ENCODE measurements at regions not wholly inside any gene's neighbourhood (a gene's known extent, or its start where the extent isn't known, plus 50 kb on each side); places are given as distances from the start of the nearest gene placed in this dataset.

DNA sequence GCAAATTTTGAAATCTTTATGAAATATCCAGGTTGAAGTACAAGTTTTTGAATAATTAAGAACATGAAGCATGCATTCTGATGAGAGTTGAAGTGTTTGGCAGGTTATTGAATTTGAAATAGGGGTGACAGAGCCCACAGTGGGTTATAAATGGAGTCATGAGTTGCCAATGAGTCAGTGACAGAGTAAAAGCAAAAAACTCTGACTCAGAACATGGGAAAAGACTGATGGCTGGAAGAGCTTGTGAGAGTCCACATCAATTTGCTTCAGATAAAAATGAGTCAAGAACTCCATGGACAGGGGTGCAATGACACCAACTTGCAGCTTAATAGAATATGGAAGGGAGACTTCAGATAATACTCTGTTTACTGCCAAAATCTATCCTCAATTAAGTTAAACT, 105.3 kb downstream of the SLC6A15 start:
- no peak for DNase-seq

DNA sequence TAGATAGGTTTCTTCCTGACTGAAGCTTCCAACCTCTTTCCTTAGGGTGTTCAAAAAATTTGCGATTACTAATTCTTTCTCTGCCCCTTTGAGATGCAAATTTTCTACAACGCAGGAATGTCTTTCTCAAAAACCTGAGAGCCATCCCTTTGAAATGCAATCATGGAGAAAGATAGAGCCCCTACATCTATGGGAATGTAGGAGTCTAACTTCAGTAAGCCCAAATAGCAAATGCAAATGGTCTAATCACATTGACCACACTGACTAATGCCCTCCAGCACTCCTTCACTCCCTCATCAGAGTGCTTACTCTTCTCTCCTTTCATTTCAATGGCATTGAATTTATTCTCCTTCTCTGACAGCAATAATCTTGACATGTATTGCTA, 107.1 kb downstream of the SLC6A15 start:
- DNase-seq = no peak

- DNase-seq = no peak
Measured at GRCh38 chr12:84804691-84805473, 107.7 kb downstream of the SLC6A15 start.

DNA sequence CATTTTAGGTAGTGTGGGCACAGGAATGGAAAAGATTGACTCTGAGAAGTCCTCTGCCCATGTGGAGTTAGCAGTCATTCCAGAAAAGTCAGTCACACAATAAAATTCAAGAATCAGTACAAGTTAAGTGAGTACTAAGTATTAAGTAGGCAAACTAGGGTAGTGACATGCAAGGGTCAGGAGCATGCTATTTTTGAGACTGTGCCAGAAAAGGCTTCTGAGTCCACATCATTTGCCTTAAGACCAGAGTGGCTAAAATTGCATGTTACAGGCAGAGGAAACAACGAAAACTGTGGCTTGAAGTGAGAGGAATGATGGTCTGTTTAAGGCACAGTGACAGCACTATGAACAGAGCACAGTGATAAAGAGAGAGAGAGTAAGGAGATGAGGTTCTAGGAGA, 108.9 kb downstream of the SLC6A15 start:
- DNase-seq = no peak

- DNase-seq = no peak
Measured at GRCh38 chr12:84802161-84802560, 110.4 kb downstream of the SLC6A15 start.

DNA sequence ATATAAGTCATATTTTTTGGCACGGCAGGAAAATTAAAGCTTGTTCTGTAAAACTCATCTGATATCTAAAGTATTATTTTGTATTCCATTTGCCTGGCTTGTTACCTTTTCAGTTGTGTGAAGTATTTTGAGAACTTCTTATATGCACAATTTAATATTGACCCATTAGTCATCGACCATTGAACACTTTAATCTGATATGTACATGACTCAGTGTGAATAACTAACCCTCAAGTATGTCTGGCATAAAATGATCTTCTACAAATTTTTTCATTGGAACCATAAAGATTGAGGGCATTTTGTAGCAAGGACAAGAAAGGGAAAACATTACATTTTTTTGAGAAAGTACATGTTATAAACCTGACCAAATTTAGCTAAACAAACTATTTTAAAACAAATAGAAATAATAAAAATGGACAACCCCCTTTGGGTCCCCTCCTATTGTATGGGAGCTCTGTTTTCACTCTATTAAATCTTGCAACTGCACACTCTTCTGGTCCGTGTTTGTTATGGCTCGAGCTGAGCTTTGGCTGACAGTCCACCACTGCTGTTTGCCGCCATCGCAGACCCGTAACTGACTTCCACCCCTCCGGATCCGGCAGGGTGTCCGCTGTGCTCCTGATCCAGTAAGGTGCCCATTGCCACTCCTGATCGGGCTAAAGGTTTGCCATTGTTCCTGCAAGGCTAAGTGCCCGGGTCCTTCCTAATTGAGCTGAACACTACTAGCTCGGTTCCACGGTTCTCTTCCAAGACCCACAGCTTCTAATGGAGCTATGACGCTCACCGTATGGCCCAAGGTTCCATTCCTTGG, 118.8 kb downstream of the SLC6A15 start:
- DNase-seq = no peak

DNA sequence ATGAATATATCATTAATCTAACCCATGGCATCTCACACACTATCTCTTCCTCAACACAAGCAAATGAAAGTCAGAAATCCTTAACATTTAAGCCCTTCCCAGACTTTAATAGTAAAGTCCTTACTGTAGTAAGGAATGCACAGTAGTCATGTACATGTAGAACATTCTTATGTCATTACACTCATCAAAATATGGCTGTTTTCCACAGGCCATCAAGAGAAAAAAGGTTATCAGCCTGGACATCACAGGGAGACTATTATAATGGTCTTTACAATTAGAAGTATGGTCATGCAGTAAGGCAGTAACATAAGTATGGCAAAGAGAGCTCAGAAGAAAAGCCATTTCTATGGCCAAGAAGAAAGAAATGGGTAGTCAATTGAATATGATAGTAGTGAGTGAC, 121.2 kb downstream of the SLC6A15 start:
- no peak for DNase-seq

GRCh38 chr12:84789184-84789583, 123.4 kb downstream of the SLC6A15 start:
- DNase-seq = no peak

GRCh38 chr12:84787253-84787652, 125.3 kb downstream of the SLC6A15 start:
- no peak for DNase-seq

DNA sequence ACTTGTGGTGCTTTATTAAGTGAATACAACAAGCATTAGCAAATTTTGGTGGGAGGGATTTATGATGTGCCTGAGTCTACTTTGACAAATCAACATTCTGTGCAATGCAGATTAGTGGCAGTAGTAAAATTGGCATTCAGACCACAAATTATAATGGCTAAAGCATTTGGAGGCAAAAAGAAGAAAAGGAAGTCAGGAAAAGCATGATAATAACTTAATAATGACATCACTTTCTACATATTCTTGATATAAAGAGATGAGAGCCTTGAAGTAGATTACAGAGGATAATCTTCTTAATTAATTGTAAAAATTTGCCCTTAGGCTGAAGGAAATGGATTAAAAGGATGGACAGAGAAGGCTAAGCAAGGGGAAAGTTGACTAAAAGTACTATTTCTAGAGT, 126.0 kb downstream of the SLC6A15 start:
- no peak for DNase-seq

DNA sequence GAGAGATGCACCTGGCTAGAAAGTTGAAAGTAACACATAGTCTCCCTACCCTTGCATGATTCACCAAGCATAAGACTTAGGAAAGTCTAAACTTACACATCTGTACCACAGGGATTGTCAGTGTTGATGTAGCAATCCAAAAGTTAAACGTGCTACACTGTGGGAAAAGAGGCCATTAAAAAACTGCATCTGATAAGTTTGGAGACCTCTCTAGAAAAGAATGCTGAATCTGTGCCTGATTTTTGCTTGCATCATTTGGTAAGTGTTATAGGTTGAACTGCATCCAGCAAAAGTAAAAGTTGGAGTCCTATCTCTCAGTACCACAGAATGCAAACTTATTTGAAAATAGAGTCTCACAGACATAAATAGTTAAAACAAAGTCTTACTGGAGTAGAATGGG, 126.6 kb downstream of the SLC6A15 start:
- no peak for DNase-seq

DNA sequence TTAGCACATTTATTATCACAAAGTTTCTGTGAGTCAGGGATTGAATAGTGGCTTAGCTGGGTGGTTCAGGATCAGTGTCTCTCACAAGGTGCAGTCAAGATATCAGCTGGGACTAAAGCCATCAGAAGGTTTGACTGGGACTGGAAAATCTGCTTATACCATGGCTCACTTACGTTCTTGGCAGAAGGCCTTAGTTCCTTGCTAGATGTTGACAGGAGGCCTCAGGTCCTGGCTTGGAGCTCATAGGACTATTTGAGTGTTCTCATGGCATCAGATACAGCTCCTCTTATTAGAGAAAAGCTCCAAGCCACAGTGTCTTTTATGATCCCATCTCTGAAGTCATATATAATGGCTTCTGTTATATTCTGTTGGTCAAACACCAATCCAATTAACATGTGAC, 127.3 kb downstream of the SLC6A15 start:
- DNase-seq = no peak

DNA sequence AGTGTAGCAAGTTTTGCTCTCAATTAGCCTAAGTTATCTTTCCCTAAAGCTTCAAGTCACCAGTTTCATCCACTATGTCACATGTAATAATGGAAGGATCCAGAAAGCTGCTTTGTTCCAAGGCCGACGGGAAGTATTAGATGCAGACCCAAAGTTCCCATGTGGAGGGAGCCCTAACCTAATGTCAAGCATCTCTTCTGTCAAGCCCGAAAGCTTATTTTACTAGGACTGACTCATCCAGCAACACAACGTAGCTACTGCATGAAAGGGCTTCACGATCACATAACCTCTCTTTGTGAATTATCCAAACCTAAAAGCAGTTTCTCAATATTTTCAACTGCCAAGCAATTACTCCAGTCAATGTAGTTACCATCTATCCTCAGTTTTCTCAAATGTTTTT, 133.4 kb downstream of the SLC6A15 start:
- no peak for DNase-seq

DNA sequence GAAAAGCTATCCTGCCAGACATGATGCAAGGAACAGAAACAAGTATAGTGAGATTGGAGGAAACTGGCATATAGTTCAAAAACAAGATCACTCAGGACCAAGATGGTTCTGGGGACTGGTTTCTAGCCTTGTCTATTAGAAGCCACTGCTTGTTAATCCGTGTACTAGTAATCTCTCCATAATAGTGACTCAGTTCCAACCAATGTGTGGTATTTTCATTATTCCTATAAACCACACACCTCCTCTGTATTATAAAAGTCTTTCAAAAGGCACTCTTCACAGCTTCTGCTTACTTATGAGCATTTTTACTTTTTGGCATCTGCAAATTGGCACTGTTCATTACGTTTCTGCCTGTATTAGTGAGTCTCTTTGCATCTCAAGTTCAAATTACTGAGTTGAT, 140.3 kb downstream of the SLC6A15 start:
- DNase-seq = no peak

DNA sequence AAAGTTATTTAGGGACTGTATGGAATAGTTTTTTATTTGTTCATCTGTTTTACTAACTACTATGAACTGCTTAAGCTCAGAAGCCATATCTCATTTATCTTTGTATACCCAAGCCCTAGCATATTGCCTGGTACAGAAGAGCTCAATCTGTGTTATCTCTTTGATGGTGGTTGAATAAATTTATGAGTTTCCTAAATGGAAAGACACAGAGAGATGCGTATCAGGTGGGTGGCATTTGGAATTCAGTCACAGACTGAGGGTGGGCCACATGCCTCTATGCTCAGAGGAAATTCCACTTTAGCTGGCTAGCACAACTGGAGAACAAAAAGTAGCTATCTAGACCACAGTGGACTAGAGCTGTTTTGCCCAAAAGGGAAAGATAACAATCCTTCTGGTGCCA, 145.5 kb downstream of the SLC6A15 start:
- DNase-seq = no peak

- no peak for DNase-seq
Measured at GRCh38 chr12:84766375-84766774, 146.2 kb downstream of the SLC6A15 start.

- no peak for DNase-seq
Measured at GRCh38 chr12:84764001-84764400, 148.6 kb downstream of the SLC6A15 start.

DNA sequence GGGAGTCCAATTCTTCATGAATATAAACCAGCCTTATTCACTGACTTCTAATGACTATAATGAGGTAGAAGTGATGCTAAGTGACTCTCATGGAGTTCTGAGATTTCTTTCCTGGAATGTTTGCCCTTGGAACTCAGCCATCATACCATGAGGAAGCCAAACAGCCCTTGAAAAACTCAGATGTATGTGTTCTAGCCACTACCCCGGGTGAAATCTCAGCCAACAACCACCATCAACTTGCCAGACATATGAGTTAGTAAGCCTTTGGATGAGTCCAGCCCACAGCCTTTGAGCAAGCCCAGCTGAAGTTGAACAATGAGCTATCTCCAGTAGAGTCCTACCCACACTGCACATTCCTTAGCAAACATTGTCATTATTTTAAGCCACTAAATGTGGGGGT, 149.5 kb downstream of the SLC6A15 start:
- DNase-seq = no peak

- DNase-seq = no peak
Measured at GRCh38 chr12:84760091-84760865, 152.3 kb downstream of the SLC6A15 start.

DNA sequence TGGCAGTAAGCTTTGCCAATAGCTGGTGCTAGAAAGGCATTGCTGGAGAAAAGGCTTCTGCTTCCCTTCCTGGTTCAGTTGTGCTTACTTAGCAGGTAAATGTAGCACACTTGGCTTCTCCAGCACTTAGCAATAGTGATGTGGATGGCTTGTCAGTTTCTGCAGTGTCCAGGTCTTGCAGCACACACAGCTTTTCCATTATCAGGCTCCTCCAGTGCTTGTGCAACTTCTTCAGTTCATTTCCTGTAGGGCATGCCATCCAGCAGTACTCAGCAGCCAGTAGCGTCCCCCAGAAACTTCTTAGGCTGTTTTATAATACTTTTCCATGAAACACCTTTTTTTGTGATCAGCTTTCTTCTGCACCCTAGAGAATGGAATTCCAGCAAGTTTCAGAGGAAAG, 154.6 kb downstream of the SLC6A15 start:
- DNase-seq = no peak

DNA sequence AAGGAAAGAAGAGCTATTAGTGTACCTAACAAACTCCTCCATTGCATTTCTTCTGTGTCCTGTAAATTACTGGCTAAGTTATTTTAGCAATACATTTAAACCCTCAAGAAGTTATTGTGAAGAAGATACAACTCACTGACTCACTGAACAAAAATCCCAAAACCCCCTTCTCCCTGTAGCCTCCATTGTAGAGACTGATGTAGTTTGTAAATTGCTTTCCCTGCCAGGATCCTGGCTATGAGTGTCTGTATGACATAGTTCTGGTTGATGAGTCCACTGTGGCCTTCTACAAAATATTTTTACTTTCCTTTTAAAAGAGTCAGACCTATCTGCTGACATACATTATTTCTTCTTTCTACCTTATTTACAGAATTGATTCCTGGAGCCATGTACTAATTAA, 155.6 kb downstream of the SLC6A15 start:
- no peak for DNase-seq

DNA sequence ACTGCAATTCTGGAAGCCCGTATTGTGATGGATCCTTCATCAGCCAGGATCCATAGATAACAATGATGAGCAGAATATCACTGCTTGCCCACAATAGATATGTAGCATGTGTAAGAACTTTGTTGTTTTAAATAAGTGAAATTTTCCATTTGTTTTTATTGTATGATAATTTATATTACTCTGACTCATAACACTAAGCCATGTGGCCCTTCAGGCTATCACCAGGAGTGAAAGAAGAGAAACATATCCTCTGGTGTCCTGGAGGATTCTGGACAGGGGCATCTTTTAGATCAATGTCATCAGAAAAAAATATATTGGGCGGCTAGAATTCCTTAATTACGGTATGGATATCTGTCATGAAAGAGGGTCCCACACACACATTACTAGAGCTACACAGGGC, 167.5 kb downstream of the SLC6A15 start:
- no peak for DNase-seq

Data from hypothalamus (tissue), 51 donors.